ENCODE measurements at regions not wholly inside any gene's neighbourhood (a gene's known extent, or its start where the extent isn't known, plus 50 kb on each side); places are given as distances from the start of the nearest gene placed in this dataset.

DNA sequence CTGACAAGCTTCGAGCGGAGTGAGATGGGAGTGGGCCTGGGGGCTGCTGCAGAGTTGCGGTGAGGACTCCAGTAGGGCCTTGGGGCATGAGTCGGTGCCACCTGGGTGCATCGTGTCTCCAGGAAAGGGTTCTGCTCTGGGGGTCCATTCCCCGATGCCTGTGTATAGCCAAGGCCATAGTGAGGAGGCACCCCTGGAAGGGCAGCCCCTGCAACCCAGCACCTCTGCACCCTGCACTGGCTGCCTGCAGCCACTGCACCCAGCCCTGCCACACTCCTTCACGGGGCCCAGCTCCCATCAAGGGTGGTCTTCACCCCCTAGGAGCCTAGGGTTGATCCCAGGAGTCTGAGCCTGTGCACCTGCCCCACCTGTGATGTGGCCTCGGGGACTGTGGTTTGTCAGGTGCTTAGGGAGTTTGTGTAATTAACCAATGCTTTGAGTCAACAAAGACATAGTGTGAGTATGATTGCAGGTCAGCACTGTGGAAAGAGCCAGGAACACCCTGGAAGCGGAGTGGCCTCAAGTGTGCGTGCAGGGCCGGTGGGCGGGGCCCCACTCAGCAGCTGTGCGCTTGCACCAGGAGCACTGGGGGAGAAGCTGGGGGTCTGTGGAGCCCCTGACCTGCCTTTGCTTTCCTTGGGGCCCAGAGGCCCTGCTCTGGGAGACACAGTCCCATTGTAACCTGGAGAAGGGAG lies 1299.3 kb downstream of the BRD1 start:
- TF ChIP-seq CTCF (IDR thresholded peaks at IDR 0.05; ENCODE audit: insufficient read depth, low read length, poor library complexity, severe bottlenecking): no peak
- no peak for TF ChIP-seq EZH2phosphoT487 (conservative IDR thresholded peaks at IDR 0.05; ENCODE audit: low read length)
